ENCODE measurements at regions not wholly inside any gene's neighbourhood (a gene's known extent, or its start where the extent isn't known, plus 50 kb on each side); places are given as distances from the start of the nearest gene placed in this dataset.
A peak's percentile ranks its signal among the peaks of the same experiment; 100 is the strongest.

GRCh38 chr17:13302983-13303382 lies 285.2 kb upstream of the ELAC2 start:
- DNase-seq (ENCODE audit: low spot score) = no peak

GRCh38 chr17:13302419-13302818 lies 284.6 kb upstream of the ELAC2 start:
- DNase-seq (ENCODE audit: low spot score) = no peak

- DNase-seq (ENCODE audit: low spot score) = no peak
Observed at GRCh38 chr17:13297183-13297582, 279.4 kb upstream of the ELAC2 start.

- no peak for DNase-seq (ENCODE audit: low spot score)
Observed at GRCh38 chr17:13293421-13293820, 275.6 kb upstream of the ELAC2 start.

GRCh38 chr17:13292291-13292690 lies 274.5 kb upstream of the ELAC2 start:
- DNase-seq (ENCODE audit: low spot score) = no peak

GRCh38 chr17:13288248-13288647 lies 270.4 kb upstream of the ELAC2 start:
- no peak for DNase-seq (ENCODE audit: low spot score)

GRCh38 chr17:13287226-13287625 lies 269.4 kb upstream of the ELAC2 start:
- no peak for DNase-seq (ENCODE audit: low spot score)

- no peak for DNase-seq (ENCODE audit: low spot score)
Observed at GRCh38 chr17:13283606-13284005, 265.8 kb upstream of the ELAC2 start.

GRCh38 chr17:13281626-13282025 lies 263.8 kb upstream of the ELAC2 start:
- no peak for DNase-seq (ENCODE audit: low spot score)

- DNase-seq (ENCODE audit: low spot score) = peak; percentile 24
Observed at GRCh38 chr17:13273806-13274205, 256.0 kb upstream of the ELAC2 start.

GRCh38 chr17:13272296-13272695 lies 254.5 kb upstream of the ELAC2 start:
- no peak for DNase-seq (ENCODE audit: low spot score)

- no peak for DNase-seq (ENCODE audit: low spot score)
Observed at GRCh38 chr17:13268791-13269595, 251.2 kb upstream of the ELAC2 start.

GRCh38 chr17:13266606-13267005 lies 248.8 kb upstream of the ELAC2 start:
- DNase-seq (ENCODE audit: low spot score) = peak; percentile 21

GRCh38 chr17:13265311-13265710 lies 247.5 kb upstream of the ELAC2 start:
- DNase-seq (ENCODE audit: low spot score) = no peak

- no peak for DNase-seq (ENCODE audit: low spot score)
Observed at GRCh38 chr17:13263746-13264145, 245.9 kb upstream of the ELAC2 start.

GRCh38 chr17:13256545-13256944 lies 238.7 kb upstream of the ELAC2 start:
- no peak for DNase-seq (ENCODE audit: low spot score)

GRCh38 chr17:13253733-13254410 lies 236.0 kb upstream of the ELAC2 start:
- no peak for DNase-seq (ENCODE audit: low spot score)

GRCh38 chr17:13244513-13244912 lies 226.7 kb upstream of the ELAC2 start:
- DNase-seq (ENCODE audit: low spot score) = peak; percentile 17

- no peak for DNase-seq (ENCODE audit: low spot score)
Observed at GRCh38 chr17:13243585-13243984, 225.8 kb upstream of the ELAC2 start.

GRCh38 chr17:13240851-13241250 lies 223.0 kb upstream of the ELAC2 start:
- DNase-seq (ENCODE audit: low spot score) = no peak

- no peak for DNase-seq (ENCODE audit: low spot score)
Observed at GRCh38 chr17:13230350-13231264, 212.8 kb upstream of the ELAC2 start.

- DNase-seq (ENCODE audit: low spot score) = no peak
Observed at GRCh38 chr17:13228225-13228624, 210.4 kb upstream of the ELAC2 start.

- no peak for DNase-seq (ENCODE audit: low spot score)
Observed at GRCh38 chr17:13222975-13223374, 205.1 kb upstream of the ELAC2 start.

Data from AG08395 (cell line).